ENCODE measurements at regions not wholly inside any gene's neighbourhood (a gene's known extent, or its start where the extent isn't known, plus 50 kb on each side); places are given as distances from the start of the nearest gene placed in this dataset.

GRCh38 chr16:52742608-52743170 is 195.7 kb upstream of the TOX3 start:
- Histone ChIP-seq H2AFZ (ENCODE audit: low read depth, low read length, severe bottlenecking) (no peak overlapping the region), H3K9me2 (replicated peaks; ENCODE audit: insufficient read depth, low read length) (no peaks in the 10 kb centered on the region), H3F3A (ENCODE audit: insufficient read depth) (no peaks in the 10 kb centered on the region), H3K9ac (ENCODE audit: low read length) (no peak overlapping the region), H3K27ac (ENCODE audit: low read depth, low read length) (no peak overlapping the region), H3K79me2 (ENCODE audit: insufficient read depth, low read length) (no peaks in the 10 kb centered on the region), H3K36me3 (ENCODE audit: low read length) (no peaks in the 10 kb centered on the region), H3K4me2 (ENCODE audit: low read depth, low read length, poor library complexity, severe bottlenecking) (no peak overlapping the region), H3K27me3 (ENCODE audit: low read length) (no peaks in the 10 kb centered on the region), H4K20me1 (ENCODE audit: low read depth, low read length) (no peaks in the 10 kb centered on the region), H3K4me3 (ENCODE audit: insufficient read depth, low read length, poor library complexity, severe bottlenecking) (no peak overlapping the region), H3K9me3 (ENCODE audit: insufficient read depth, low read length) (no peaks in the 10 kb centered on the region)
- TF ChIP-seq CTCF (IDR thresholded peaks at IDR 0.05; ENCODE audit: insufficient read depth, low read length, poor library complexity, severe bottlenecking) (no peak), EZH2phosphoT487 (conservative IDR thresholded peaks at IDR 0.05; ENCODE audit: low read length) (no peak)

DNA sequence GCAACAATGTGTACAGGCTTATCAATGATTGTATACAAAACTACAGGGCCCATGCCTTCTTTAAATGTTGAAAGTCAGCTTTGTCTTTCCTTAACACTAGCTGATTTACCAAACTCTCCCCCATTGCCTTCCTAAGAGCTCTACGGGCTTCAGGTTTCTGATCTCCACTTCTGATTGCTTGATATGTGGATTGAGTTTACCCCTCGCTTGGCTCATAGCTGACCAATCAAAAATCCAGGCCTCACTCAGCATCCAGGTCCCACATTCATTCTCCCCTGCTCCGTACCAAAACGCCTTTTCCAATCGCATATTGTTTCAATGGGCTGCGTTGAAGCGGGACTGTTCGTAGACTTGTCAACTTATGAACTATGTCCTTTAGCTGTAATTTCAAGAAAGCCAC is 195.1 kb upstream of the TOX3 start:
- Histone ChIP-seq H3K4me2 (ENCODE audit: low read depth, low read length, poor library complexity, severe bottlenecking) (no peak overlapping the region), H3K9ac (ENCODE audit: low read length) (no peak overlapping the region)

DNA sequence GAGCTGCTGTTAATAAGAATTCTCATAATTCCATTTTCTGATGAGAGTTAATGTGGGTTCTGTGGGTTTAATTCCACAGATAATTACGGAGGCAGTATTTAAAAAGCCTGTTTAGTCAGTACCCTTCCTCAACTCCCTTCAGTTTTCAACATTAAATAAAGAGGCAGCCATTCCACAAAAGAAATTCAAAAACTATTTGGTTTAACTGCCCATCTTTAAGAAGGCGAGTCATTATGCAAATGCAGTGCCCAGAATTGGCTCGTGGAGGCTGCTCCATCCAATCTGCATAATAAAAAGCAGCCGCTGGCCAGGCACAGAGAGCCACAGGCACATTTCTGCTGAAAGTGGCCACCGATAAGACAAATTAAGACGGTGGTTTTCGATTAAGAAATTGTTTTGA is 194.4 kb upstream of the TOX3 start:
- Histone ChIP-seq H3K27ac (ENCODE audit: low read depth, low read length) (no peak overlapping the region), H3K9ac (ENCODE audit: low read length) (no peak overlapping the region), H3K9me3 (ENCODE audit: insufficient read depth, low read length) (no peaks in the 10 kb centered on the region), H2AFZ (ENCODE audit: low read depth, low read length, severe bottlenecking) (no peak overlapping the region), H3K9me2 (replicated peaks; ENCODE audit: insufficient read depth, low read length) (no peaks in the 10 kb centered on the region), H4K20me1 (ENCODE audit: low read depth, low read length) (no peaks in the 10 kb centered on the region), H3F3A (ENCODE audit: insufficient read depth) (no peaks in the 10 kb centered on the region), H3K36me3 (ENCODE audit: low read length) (no peaks in the 10 kb centered on the region), H3K4me2 (ENCODE audit: low read depth, low read length, poor library complexity, severe bottlenecking) (no peak overlapping the region), H3K79me2 (ENCODE audit: insufficient read depth, low read length) (no peaks in the 10 kb centered on the region), H3K27me3 (ENCODE audit: low read length) (no peaks in the 10 kb centered on the region), H3K4me3 (ENCODE audit: insufficient read depth, low read length, poor library complexity, severe bottlenecking) (no peak overlapping the region)
- TF ChIP-seq EZH2phosphoT487 (conservative IDR thresholded peaks at IDR 0.05; ENCODE audit: low read length), result no peak

More for the DNA sequence above, 195.1 kb upstream of the TOX3 start:
- Histone ChIP-seq H3K27ac (ENCODE audit: low read depth, low read length) (no peak overlapping the region), H2AFZ (ENCODE audit: low read depth, low read length, severe bottlenecking) (no peak overlapping the region), H4K20me1 (ENCODE audit: low read depth, low read length) (no peaks in the 10 kb centered on the region), H3K9me2 (replicated peaks; ENCODE audit: insufficient read depth, low read length) (no peaks in the 10 kb centered on the region), H3K9me3 (ENCODE audit: insufficient read depth, low read length) (no peaks in the 10 kb centered on the region), H3K79me2 (ENCODE audit: insufficient read depth, low read length) (no peaks in the 10 kb centered on the region), H3F3A (ENCODE audit: insufficient read depth) (no peaks in the 10 kb centered on the region), H3K27me3 (ENCODE audit: low read length) (no peaks in the 10 kb centered on the region), H3K36me3 (ENCODE audit: low read length) (no peaks in the 10 kb centered on the region), H3K4me3 (ENCODE audit: insufficient read depth, low read length, poor library complexity, severe bottlenecking) (no peak overlapping the region)
- TF ChIP-seq EZH2phosphoT487 (conservative IDR thresholded peaks at IDR 0.05; ENCODE audit: low read length) (no peak), CTCF (IDR thresholded peaks at IDR 0.05; ENCODE audit: insufficient read depth, low read length, poor library complexity, severe bottlenecking) (no peak)

DNA sequence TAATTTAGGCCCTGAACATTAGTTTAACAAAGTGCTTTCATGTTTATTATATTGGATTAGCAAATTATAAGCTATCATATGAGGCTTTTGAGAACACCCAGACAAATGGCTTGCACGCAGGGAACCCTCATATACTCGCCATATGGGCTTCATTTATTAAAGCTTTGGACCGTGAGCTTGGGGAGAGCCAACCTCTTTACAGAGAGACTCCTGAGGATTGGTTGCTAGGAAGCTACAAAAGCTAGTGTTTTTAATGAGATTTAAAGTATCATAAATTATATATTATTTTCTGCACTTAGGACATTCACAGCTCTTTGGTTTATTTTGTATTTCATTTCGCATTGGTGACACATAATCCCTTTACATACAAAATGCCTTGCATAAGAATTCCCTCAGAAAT is 193.8 kb upstream of the TOX3 start:
- Histone ChIP-seq H3K9me2 (replicated peaks; ENCODE audit: insufficient read depth, low read length) (no peaks in the 10 kb centered on the region), H3K27me3 (ENCODE audit: low read length) (no peaks in the 10 kb centered on the region), H3K4me2 (ENCODE audit: low read depth, low read length, poor library complexity, severe bottlenecking) (no peak overlapping the region), H3K79me2 (ENCODE audit: insufficient read depth, low read length) (no peaks in the 10 kb centered on the region), H3K4me3 (ENCODE audit: insufficient read depth, low read length, poor library complexity, severe bottlenecking) (no peak overlapping the region), H3K36me3 (ENCODE audit: low read length) (no peaks in the 10 kb centered on the region), H3K9me3 (ENCODE audit: insufficient read depth, low read length) (no peaks in the 10 kb centered on the region), H3F3A (ENCODE audit: insufficient read depth) (no peaks in the 10 kb centered on the region), H3K27ac (ENCODE audit: low read depth, low read length) (no peak overlapping the region), H2AFZ (ENCODE audit: low read depth, low read length, severe bottlenecking) (no peak overlapping the region), H3K9ac (ENCODE audit: low read length) (no peak overlapping the region), H4K20me1 (ENCODE audit: low read depth, low read length) (no peaks in the 10 kb centered on the region)
- no peak for TF ChIP-seq EZH2phosphoT487 (conservative IDR thresholded peaks at IDR 0.05; ENCODE audit: low read length)
- TF ChIP-seq CTCF (IDR thresholded peaks at IDR 0.05; ENCODE audit: insufficient read depth, low read length, poor library complexity, severe bottlenecking), result no peak

Data from SU-DHL-6 (cell line).